CD14-positive monocyte (primary cell): ENCODE measurements at regions not wholly inside any gene's neighbourhood (a gene's known extent, or its start where the extent isn't known, plus 50 kb on each side); places are given as distances from the start of the nearest gene placed in this dataset.

Experiments
- DNase-seq, 3 donors: peaks; one replicate each; pipeline ENCODE4 v3.0.0-alpha.2; 2011 to 2022
- H2AFZ ChIP-seq: 2 replicates; pipeline ENCODE4 v1.6.0; 2012; ENCODE audit warnings: mild to moderate bottlenecking, low read depth, low read length, inconsistent platforms; ENCODE audit not compliant: insufficient read depth, poor library complexity, severe bottlenecking
- H3K27ac ChIP-seq, 2 donors: 1 replicate in 1 of 2; 2 replicates in 1 of 2; pipeline ENCODE4 v1.5.1; 2012 to 2013; ENCODE audit warnings: low read length in 2 of 2, control low read depth in 1 of 2, inconsistent platforms in 1 of 2, low read depth in 1 of 2, mild to moderate bottlenecking in 1 of 2
- H3K27me3 ChIP-seq, 2 donors: one replicate each; pipeline versions ENCODE4 v1.6.0 to v1.6.1; 2011 to 2013; ENCODE audit warnings: low read length in 2 of 2; ENCODE audit not compliant: control insufficient read depth in 2 of 2, insufficient read depth in 2 of 2
- H3K36me3 ChIP-seq, 2 donors: replicated peaks in 1 of 2; 1 replicate in 1 of 2; 2 replicates in 1 of 2; pipeline versions ENCODE4 v1.5.1 to v1.6.1; 2012 to 2013; ENCODE audit warnings: low read length in 2 of 2, control low read depth in 1 of 2, inconsistent platforms in 1 of 2, mild to moderate bottlenecking in 1 of 2; ENCODE audit not compliant: insufficient read depth in 2 of 2, control insufficient read depth in 1 of 2
- H3K4me1 ChIP-seq, 2 donors: 1 replicate in 1 of 2; 2 replicates in 1 of 2; pipeline versions ENCODE4 v1.5.1 to v1.6.1; 2012 to 2013; ENCODE audit warnings: low read length in 2 of 2, control low read depth in 1 of 2, inconsistent platforms in 1 of 2, mild to moderate bottlenecking in 1 of 2, moderate library complexity in 1 of 2; ENCODE audit not compliant: insufficient read depth in 2 of 2, control insufficient read depth in 1 of 2
- H3K4me2 ChIP-seq: replicated peaks from 2 replicates; pipeline ENCODE3; 2012; ENCODE audit warnings: low read length, moderate library complexity, mild to moderate bottlenecking; ENCODE audit not compliant: poor library complexity, severe bottlenecking; ENCODE audit errors: extremely low read depth
- H3K4me3 ChIP-seq, 3 experiments: fragments of 200-600 bp in 1 of 3; sonication (generic) in 1 of 3; replicated peaks in 1 of 3; 1 replicate in 2 of 3; 2 replicates in 1 of 3; pipeline ENCODE4 v1.5.1; 2011 to 2013; ENCODE audit warnings: low read length in 3 of 3, mild to moderate bottlenecking in 3 of 3, control low read depth in 2 of 3, low read depth in 2 of 3, inconsistent platforms in 1 of 3, moderate library complexity in 1 of 3
- H3K79me2 ChIP-seq: 2 replicates; pipeline ENCODE4 v1.6.0; 2012; ENCODE audit warnings: mild to moderate bottlenecking, control low read depth, inconsistent platforms, low read length, moderate library complexity; ENCODE audit not compliant: insufficient read depth
- H3K9ac ChIP-seq: 2 replicates; pipeline ENCODE4 v1.6.0; 2017; ENCODE audit warnings: low read length, mild to moderate bottlenecking; ENCODE audit not compliant: insufficient read depth, poor library complexity, severe bottlenecking
- H3K9me3 ChIP-seq, 2 donors: replicated peaks in 1 of 2; 1 replicate in 1 of 2; 2 replicates in 1 of 2; pipeline versions ENCODE4 v1.5.1 to v1.6.1; 2012 to 2013; ENCODE audit warnings: low read length in 2 of 2, control low read depth in 1 of 2; ENCODE audit not compliant: control insufficient read depth in 1 of 2, insufficient read depth in 1 of 2
- H4K20me1 ChIP-seq: 2 replicates; pipeline ENCODE4 v1.6.0; 2012; ENCODE audit warnings: mild to moderate bottlenecking, low read length, control low read depth, moderate library complexity; ENCODE audit not compliant: insufficient read depth
- H3K27ac Mint-ChIP-seq, 7 donors: one replicate each; pipeline ENCODE4 v1.8.0; 2020; ENCODE audit warnings: mild to moderate bottlenecking in 7 of 7, mixed read lengths in 7 of 7, moderate library complexity in 6 of 7, inconsistent platforms in 2 of 7
- H3K27me3 Mint-ChIP-seq, 3 donors: one replicate each; pipeline ENCODE4 v1.8.0; 2021 to 2022; ENCODE audit warnings: low read depth in 3 of 3, mild to moderate bottlenecking in 3 of 3, mixed read lengths in 3 of 3, moderate library complexity in 3 of 3, inconsistent platforms in 1 of 3
- H3K36me3 Mint-ChIP-seq, 2 donors: one replicate each; pipeline ENCODE4 v1.8.0; 2020; ENCODE audit warnings: mixed read lengths in 2 of 2, inconsistent platforms in 1 of 2, mild to moderate bottlenecking in 1 of 2
- H3K4me1 Mint-ChIP-seq: one replicate; pipeline ENCODE4 v1.8.0; 2020; ENCODE audit warnings: mild to moderate bottlenecking, mixed read lengths
- H3K4me3 Mint-ChIP-seq, 2 donors: one replicate each; pipeline ENCODE4 v1.8.0; 2020; ENCODE audit warnings: mild to moderate bottlenecking in 2 of 2, mixed read lengths in 2 of 2, moderate library complexity in 1 of 2
- H3K9me3 Mint-ChIP-seq, 7 donors: one replicate each; pipeline ENCODE4 v1.8.0; 2020 to 2022; ENCODE audit warnings: mixed read lengths in 7 of 7, mild to moderate bottlenecking in 6 of 7, moderate library complexity in 6 of 7, inconsistent platforms in 2 of 7
- CTCF ChIP-seq: fragments of 200-600 bp; IDR thresholded peaks from one replicate; pipeline ENCODE4 v1.8.0; 2022; ENCODE audit warnings: antibody characterized with exemption, mild to moderate bottlenecking
- WGBS: methylation state at CpG from one replicate; pipeline ENCODE4 v1.1.5; 2013; ENCODE audit warnings: missing lambda C conversion rate; ENCODE audit not compliant: insufficient coverage; 5-methylcytosine and 5-hydroxymethylcytosine counted together
- intact Hi-C, 2 donors: fragments of 100-400 bp; cut with micrococcal nuclease; formaldehyde crosslinking; loops; one replicate each; pipeline versions ENCODE4 v1.15.0 to v1.15.1; 2023

GRCh38 chr2:57728691-57729090, 317.9 kb upstream of the VRK2 start:
- no CpG with 5 or more reads among the region's 1 CpG for WGBS
- H3K4me2 ChIP-seq, result no peak overlapping the region
- H4K20me1 ChIP-seq, result no peaks in the 10 kb centered on the region
- Mint-ChIP-seq H3K27me3 (no peaks in the 10 kb centered on the region), H3K4me1 (no peaks in the 10 kb centered on the region), H3K27ac (no peak overlapping the region), H3K4me3 (no peak overlapping the region), H3K9me3 (peaks cover 0 to 7% (median 2%) of the 10 kb centered on the region in 7 donors), H3K36me3 (no peaks in the 10 kb centered on the region)
- no peak overlapping the region for H3K27ac ChIP-seq
- DNase-seq, result no peak
- H3K27me3 ChIP-seq, result no peaks in the 10 kb centered on the region
- no peak for TF ChIP-seq CTCF
- H3K4me1 ChIP-seq, result no peaks in the 10 kb centered on the region
- no peak overlapping the region for H3K9ac ChIP-seq
- no peaks in the 10 kb centered on the region for H3K79me2 ChIP-seq
- H3K4me3 ChIP-seq, result no peak overlapping the region
- H3K36me3 ChIP-seq, result no peaks in the 10 kb centered on the region
- no peaks in the 10 kb centered on the region for H3K9me3 ChIP-seq
- H2AFZ ChIP-seq, result no peak overlapping the region
- intact Hi-C loops, result no loop called here

GRCh38 chr2:57733956-57734355, 312.6 kb upstream of the VRK2 start:
- no peaks in the 10 kb centered on the region for H3K36me3 ChIP-seq
- Mint-ChIP-seq H3K4me3 (no peak overlapping the region), H3K9me3 (peaks cover 0 to 7% (median 3%) of the 10 kb centered on the region in 7 donors), H3K36me3 (no peaks in the 10 kb centered on the region), H3K4me1 (no peaks in the 10 kb centered on the region), H3K27me3 (no peaks in the 10 kb centered on the region), H3K27ac (no peak overlapping the region)
- no peak overlapping the region for H3K4me2 ChIP-seq
- H3K9me3 ChIP-seq, result no peaks in the 10 kb centered on the region
- H4K20me1 ChIP-seq, result no peaks in the 10 kb centered on the region
- no peak overlapping the region for H3K4me3 ChIP-seq
- no peak overlapping the region for H3K27ac ChIP-seq
- no peak for TF ChIP-seq CTCF
- no peaks in the 10 kb centered on the region for H3K79me2 ChIP-seq
- intact Hi-C loops, result no loop called here
- H3K9ac ChIP-seq, result no peak overlapping the region
- no peak for DNase-seq
- no peaks in the 10 kb centered on the region for H3K27me3 ChIP-seq
- no peaks in the 10 kb centered on the region for H3K4me1 ChIP-seq
- no peak overlapping the region for H2AFZ ChIP-seq
